Nephron progenitor cell (in vitro differentiated cells): ENCODE measurements at regions not wholly inside any gene's neighbourhood (a gene's known extent, or its start where the extent isn't known, plus 50 kb on each side); places are given as distances from the start of the nearest gene placed in this dataset.
A peak's percentile ranks its signal among the peaks of the same experiment; 100 is the strongest.

Experiments
- DNase-seq: peaks from one replicate; pipeline ENCODE4 v3.0.0; 2021
- H3K27ac Mint-ChIP-seq: 2 replicates; pipeline ENCODE4 v1.8.0; 2021; ENCODE audit warnings: mild to moderate bottlenecking, moderate library complexity, mixed read lengths
- H3K27me3 Mint-ChIP-seq: 2 replicates; pipeline ENCODE4 v1.8.0; 2021; ENCODE audit warnings: mild to moderate bottlenecking, low read depth, mixed read lengths; ENCODE audit not compliant: poor library complexity
- H3K36me3 Mint-ChIP-seq: 2 replicates; pipeline ENCODE4 v1.8.0; 2021; ENCODE audit warnings: low read depth, mixed read lengths
- H3K4me1 Mint-ChIP-seq: 2 replicates; pipeline ENCODE4 v1.8.0; 2021; ENCODE audit warnings: mixed read lengths
- H3K4me3 Mint-ChIP-seq: 2 replicates; pipeline ENCODE4 v1.8.0; 2021; ENCODE audit warnings: mild to moderate bottlenecking, moderate library complexity, mixed read lengths
- H3K9me3 Mint-ChIP-seq: 2 replicates; pipeline ENCODE4 v1.8.0; 2021; ENCODE audit warnings: mild to moderate bottlenecking, moderate library complexity, mixed read lengths
- TF ChIP-seq, protein P1 (sequence below): fragments of 200-600 bp; sonication (generic); IDR thresholded peaks from 2 replicates; pipeline ENCODE4 v1.5.0; 2021; ENCODE audit warnings: antibody characterized with exemption

DNA sequence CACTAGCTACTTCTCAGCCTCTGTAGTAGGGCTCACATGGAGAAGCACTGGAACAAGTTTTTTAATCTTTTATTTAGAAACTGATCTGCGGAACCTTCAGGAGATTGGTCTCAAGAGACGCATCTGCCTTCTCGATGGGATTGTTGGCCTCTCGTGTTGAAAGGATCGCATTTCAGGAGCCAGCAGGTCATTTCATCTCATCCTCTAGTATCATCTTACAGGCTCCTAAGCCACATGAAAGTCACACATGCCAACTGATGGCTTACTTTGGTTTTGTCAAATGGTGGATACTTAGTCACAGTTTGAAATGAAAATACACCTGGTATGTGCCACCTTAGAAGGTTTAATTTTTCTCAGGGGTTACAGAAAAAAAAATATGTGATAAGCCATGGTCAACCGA lies 1703.6 kb downstream of the EFNB2 start:
- Mint-ChIP-seq H3K27me3 (no peaks in the 10 kb centered on the region), H3K4me1 (peaks cover 26% of the 10 kb centered on the region), H3K27ac (peak overlapping the region; percentile 97), H3K4me3 (peak overlapping the region; percentile 3), H3K36me3 (peaks cover 11% of the 10 kb centered on the region), H3K9me3 (peaks cover 17% of the 10 kb centered on the region)
- TF ChIP-seq, protein P1, sequence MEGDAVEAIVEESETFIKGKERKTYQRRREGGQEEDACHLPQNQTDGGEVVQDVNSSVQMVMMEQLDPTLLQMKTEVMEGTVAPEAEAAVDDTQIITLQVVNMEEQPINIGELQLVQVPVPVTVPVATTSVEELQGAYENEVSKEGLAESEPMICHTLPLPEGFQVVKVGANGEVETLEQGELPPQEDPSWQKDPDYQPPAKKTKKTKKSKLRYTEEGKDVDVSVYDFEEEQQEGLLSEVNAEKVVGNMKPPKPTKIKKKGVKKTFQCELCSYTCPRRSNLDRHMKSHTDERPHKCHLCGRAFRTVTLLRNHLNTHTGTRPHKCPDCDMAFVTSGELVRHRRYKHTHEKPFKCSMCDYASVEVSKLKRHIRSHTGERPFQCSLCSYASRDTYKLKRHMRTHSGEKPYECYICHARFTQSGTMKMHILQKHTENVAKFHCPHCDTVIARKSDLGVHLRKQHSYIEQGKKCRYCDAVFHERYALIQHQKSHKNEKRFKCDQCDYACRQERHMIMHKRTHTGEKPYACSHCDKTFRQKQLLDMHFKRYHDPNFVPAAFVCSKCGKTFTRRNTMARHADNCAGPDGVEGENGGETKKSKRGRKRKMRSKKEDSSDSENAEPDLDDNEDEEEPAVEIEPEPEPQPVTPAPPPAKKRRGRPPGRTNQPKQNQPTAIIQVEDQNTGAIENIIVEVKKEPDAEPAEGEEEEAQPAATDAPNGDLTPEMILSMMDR, result no peak
- peak; percentile 10 for DNase-seq

DNA sequence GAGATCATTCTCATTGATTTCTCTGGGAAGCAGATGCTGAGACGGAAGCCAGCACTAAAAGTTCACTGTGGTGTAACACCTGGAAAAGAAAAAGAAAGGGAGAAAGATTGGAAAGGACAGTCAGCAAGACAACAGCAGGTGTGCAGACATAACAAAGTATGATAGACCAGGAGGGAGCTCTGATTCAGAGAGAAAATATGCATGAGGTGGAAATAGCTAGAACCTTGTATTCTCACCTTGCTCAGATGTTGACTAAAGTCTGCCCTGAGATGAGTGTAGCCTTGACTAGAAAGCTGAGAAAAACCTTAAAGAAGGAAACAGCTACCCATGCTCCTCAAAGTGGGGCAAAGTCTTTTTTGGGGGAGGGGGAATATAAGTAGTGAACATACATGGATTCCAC lies 1711.8 kb downstream of the EFNB2 start:
- no peak for DNase-seq
- H3K27ac Mint-ChIP-seq, result no peak overlapping the region
- no peaks in the 10 kb centered on the region for H3K4me1 Mint-ChIP-seq
- no peak overlapping the region for H3K4me3 Mint-ChIP-seq
- TF ChIP-seq, protein P1, result no peak
- peaks cover 14% of the 10 kb centered on the region for H3K36me3 Mint-ChIP-seq
- H3K27me3 Mint-ChIP-seq, result peaks cover 3% of the 10 kb centered on the region
- H3K9me3 Mint-ChIP-seq, result peaks cover 25% of the 10 kb centered on the region

DNA sequence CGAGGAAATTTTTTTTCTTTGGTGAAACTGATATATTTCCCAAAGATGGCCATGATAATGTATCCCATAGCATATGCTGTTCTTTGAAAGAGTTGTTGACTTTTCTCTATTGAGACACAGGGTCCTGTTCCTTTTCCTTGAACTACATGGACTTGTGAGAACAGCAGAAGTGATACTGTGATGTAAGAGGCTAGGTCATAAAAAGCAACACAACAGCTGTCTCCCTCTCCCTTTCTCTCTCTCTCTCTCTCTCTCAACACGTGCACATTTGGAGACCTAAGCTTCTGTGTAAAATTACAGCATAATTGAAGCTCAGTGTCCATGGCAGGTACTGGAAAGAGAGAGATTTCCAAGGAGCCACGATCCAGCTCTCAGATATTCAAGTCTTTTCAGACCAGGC lies 1712.4 kb downstream of the EFNB2 start:
- Mint-ChIP-seq H3K9me3 (peaks cover 21% of the 10 kb centered on the region), H3K27me3 (peaks cover 3% of the 10 kb centered on the region), H3K4me1 (no peaks in the 10 kb centered on the region), H3K27ac (no peak overlapping the region), H3K4me3 (no peak overlapping the region), H3K36me3 (peaks cover 14% of the 10 kb centered on the region)
- DNase-seq, result no peak
- TF ChIP-seq, protein P1, result no peak

DNA sequence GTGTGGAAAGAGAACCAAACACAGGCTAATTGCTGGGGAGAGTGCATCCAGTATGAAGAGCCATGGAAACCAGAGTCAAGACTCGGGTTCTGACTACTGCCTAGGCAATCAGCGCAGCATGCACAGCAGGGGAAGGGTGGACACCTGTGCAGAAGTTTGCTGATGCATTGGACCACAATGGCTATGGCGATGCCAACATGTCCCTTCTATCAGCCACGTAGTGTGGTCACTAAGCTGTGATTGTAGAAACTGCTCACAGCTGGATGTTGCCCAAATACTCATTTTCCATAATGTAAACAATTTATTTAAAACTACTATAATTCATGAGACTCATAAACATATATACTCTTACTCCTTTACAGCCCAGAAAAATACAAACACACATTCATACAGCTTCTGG lies 1718.2 kb downstream of the EFNB2 start:
- Mint-ChIP-seq H3K4me1 (no peaks in the 10 kb centered on the region), H3K4me3 (no peak overlapping the region), H3K27me3 (peaks cover 3% of the 10 kb centered on the region), H3K36me3 (peaks cover 5% of the 10 kb centered on the region), H3K27ac (no peak overlapping the region), H3K9me3 (peaks cover 8% of the 10 kb centered on the region)
- no peak for DNase-seq
- TF ChIP-seq, protein P1, result no peak

DNA sequence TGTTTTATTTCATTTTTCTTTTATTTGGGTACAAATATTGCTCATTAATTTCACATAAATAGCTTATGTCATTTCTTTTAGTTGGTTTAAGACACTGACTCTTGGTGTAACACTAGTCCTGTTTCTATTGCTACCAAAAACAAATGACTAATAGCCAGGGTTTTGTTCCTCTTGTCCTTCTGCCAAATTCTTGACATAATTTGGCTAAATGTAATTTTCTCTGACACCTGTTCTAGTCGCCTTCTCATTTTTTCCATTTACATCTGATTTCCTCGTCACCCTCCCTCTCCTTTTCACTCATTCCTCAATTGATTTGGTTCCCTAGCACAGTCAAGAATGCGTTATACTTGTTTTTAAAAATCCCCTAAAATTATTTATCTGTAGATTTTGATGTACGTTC lies 1718.7 kb downstream of the EFNB2 start:
- Mint-ChIP-seq H3K36me3 (peaks cover 5% of the 10 kb centered on the region), H3K27ac (no peak overlapping the region), H3K4me3 (no peak overlapping the region), H3K9me3 (peaks cover 8% of the 10 kb centered on the region), H3K4me1 (no peaks in the 10 kb centered on the region), H3K27me3 (no peaks in the 10 kb centered on the region)
- DNase-seq, result no peak
- TF ChIP-seq, protein P1, result no peak

DNA sequence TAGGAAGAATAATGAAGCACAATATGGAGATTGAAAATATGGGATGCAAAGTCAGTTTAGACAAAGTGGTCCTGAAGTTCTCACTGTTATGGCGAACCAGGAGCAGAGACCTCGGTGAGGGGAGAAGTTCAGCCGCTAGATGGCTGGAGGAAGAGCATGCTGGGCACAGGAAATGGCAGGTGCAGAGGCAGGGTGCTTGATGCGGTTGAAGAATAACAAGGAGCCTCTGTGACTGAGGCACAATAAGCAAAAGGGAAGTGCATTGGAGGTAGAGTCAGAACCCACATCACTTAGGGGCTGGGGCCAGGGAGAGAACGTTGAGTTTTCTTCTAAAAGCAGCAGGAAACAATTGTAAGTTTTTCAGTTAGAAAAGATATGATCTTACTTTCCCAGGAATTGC lies 1725.2 kb downstream of the EFNB2 start:
- no peak overlapping the region for H3K4me3 Mint-ChIP-seq
- TF ChIP-seq, protein P1, result no peak
- no peaks in the 10 kb centered on the region for H3K9me3 Mint-ChIP-seq
- peaks cover 3% of the 10 kb centered on the region for H3K27me3 Mint-ChIP-seq
- no peaks in the 10 kb centered on the region for H3K36me3 Mint-ChIP-seq
- no peak for DNase-seq
- no peaks in the 10 kb centered on the region for H3K4me1 Mint-ChIP-seq
- no peak overlapping the region for H3K27ac Mint-ChIP-seq
